Breast epithelium (tissue), 3 donors: ENCODE measurements at regions not wholly inside any gene's neighbourhood (a gene's known extent, or its start where the extent isn't known, plus 50 kb on each side); places are given as distances from the start of the nearest gene placed in this dataset.

Experiments
- POLR2AphosphoS5 ChIP-seq, 3 donors: sonication (generic); formaldehyde crosslinking; IDR thresholded peaks; one replicate each; pipeline ENCODE4 v1.6.1; 2017; ENCODE audit warnings: antibody characterized with exemption in 3 of 3
- TF ChIP-seq, protein P1 (sequence below), 3 donors: fragments of 450-650 bp; IDR thresholded peaks; one replicate each; pipeline ENCODE4 v1.5.1; 2016 to 2017; ENCODE audit warnings: antibody characterized with exemption in 3 of 3, mild to moderate bottlenecking in 3 of 3, moderate library complexity in 3 of 3

DNA sequence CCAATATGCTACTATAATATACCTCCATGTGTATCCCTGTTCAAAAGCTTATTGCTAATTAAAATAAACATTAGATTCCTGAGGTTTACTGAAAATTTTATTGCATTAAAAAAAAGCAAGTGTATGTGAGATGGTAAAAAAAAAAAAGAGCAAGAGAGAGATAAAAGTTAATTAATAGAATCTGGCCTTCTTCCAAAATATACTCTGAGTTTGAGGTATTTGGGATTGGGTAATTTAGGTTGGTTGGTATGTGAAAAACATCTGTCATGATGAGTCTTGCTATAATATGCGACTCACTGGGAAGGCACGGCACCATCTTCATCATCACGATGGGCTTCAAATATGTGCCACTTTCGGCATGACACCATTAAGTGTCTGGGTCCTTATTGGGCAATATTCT lies 711.1 kb upstream of the SOX9 start:
- TF ChIP-seq, protein P1, sequence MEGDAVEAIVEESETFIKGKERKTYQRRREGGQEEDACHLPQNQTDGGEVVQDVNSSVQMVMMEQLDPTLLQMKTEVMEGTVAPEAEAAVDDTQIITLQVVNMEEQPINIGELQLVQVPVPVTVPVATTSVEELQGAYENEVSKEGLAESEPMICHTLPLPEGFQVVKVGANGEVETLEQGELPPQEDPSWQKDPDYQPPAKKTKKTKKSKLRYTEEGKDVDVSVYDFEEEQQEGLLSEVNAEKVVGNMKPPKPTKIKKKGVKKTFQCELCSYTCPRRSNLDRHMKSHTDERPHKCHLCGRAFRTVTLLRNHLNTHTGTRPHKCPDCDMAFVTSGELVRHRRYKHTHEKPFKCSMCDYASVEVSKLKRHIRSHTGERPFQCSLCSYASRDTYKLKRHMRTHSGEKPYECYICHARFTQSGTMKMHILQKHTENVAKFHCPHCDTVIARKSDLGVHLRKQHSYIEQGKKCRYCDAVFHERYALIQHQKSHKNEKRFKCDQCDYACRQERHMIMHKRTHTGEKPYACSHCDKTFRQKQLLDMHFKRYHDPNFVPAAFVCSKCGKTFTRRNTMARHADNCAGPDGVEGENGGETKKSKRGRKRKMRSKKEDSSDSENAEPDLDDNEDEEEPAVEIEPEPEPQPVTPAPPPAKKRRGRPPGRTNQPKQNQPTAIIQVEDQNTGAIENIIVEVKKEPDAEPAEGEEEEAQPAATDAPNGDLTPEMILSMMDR (IDR thresholded peaks at IDR 0.05) = no peak
- no peak for TF ChIP-seq POLR2AphosphoS5 (IDR thresholded peaks at IDR 0.05)
